Natural killer cell (primary cell): ENCODE measurements at regions not wholly inside any gene's neighbourhood (a gene's known extent, or its start where the extent isn't known, plus 50 kb on each side); places are given as distances from the start of the nearest gene placed in this dataset.

ENCODE experiments used
- ATAC-seq, 3 donors: fragments of 150-1000 bp in 2 of 3; fragments of 200-7000 bp in 1 of 3; cut with Tn5 transposase; 1 replicate in 1 of 3; 2 replicates in 2 of 3; pipeline ENCODE4 v1.10.0; 2021; ENCODE audit warnings: mild to moderate bottlenecking in 2 of 3, moderate library complexity in 2 of 3
- DNase-seq, 2 donors: peaks; one replicate each; pipeline versions ENCODE4 v3.0.0 to v3.0.0-alpha.2; 2013 to 2021; ENCODE audit warnings: mixed read lengths in 1 of 2
- H3K27ac ChIP-seq: one replicate; pipeline ENCODE4 v1.5.1; 2013; ENCODE audit warnings: mild to moderate bottlenecking, low read length
- H3K27me3 ChIP-seq: one replicate; pipeline ENCODE4 v1.6.1; 2013; ENCODE audit warnings: low read length; ENCODE audit not compliant: control insufficient read depth, insufficient read depth
- H3K36me3 ChIP-seq: one replicate; pipeline ENCODE4 v1.6.1; 2013; ENCODE audit warnings: low read length; ENCODE audit not compliant: control insufficient read depth, insufficient read depth
- H3K4me1 ChIP-seq: one replicate; pipeline ENCODE4 v1.6.1; 2013; ENCODE audit warnings: low read length; ENCODE audit not compliant: control insufficient read depth, insufficient read depth
- H3K4me3 ChIP-seq: one replicate; pipeline ENCODE4 v1.5.1; 2013; ENCODE audit warnings: low read length
- H3K9me3 ChIP-seq: one replicate; pipeline ENCODE4 v1.6.1; 2013; ENCODE audit warnings: low read length; ENCODE audit not compliant: control insufficient read depth, insufficient read depth
- H3K27ac Mint-ChIP-seq, 2 donors: one replicate each; pipeline ENCODE4 v1.8.0; 2022; ENCODE audit warnings: mild to moderate bottlenecking in 2 of 2, mixed read lengths in 2 of 2, moderate library complexity in 1 of 2
- H3K27me3 Mint-ChIP-seq, 2 donors: one replicate each; pipeline ENCODE4 v1.8.0; 2022; ENCODE audit warnings: low read depth in 2 of 2, mixed read lengths in 2 of 2
- H3K36me3 Mint-ChIP-seq: one replicate; pipeline ENCODE4 v1.8.0; 2022; ENCODE audit warnings: mixed read lengths
- H3K4me1 Mint-ChIP-seq, 2 donors: one replicate each; pipeline ENCODE4 v1.8.0; 2022; ENCODE audit warnings: mixed read lengths in 2 of 2
- H3K4me3 Mint-ChIP-seq: one replicate; pipeline ENCODE4 v1.8.0; 2022; ENCODE audit warnings: mild to moderate bottlenecking, moderate library complexity, mixed read lengths
- H3K9me3 Mint-ChIP-seq, 2 donors: one replicate each; pipeline ENCODE4 v1.8.0; 2022; ENCODE audit warnings: mixed read lengths in 2 of 2
- CTCF ChIP-seq: fragments of 200-600 bp; IDR thresholded peaks from one replicate; pipeline ENCODE4 v1.8.0; 2022; ENCODE audit warnings: antibody characterized with exemption
- WGBS: methylation state at CpG from one replicate; pipeline ENCODE4 v1.1.7; 2013; ENCODE audit warnings: missing lambda C conversion rate; ENCODE audit not compliant: insufficient coverage; 5-methylcytosine and 5-hydroxymethylcytosine counted together
- intact Hi-C: fragments of 100-400 bp; cut with micrococcal nuclease; formaldehyde crosslinking; loops from one replicate; pipeline ENCODE4 v1.14.2; 2022

GRCh38 chr3:147816752-147817151 is 407.6 kb downstream of the ZIC1 start:
- 83% methylated on average over 5 of the region's 6 CpGs for WGBS
- no peaks in the 10 kb centered on the region for H3K27me3 ChIP-seq
- Mint-ChIP-seq H3K9me3 (peaks cover 2 to 8% of the 10 kb centered on the region in 2 donors), H3K27ac (no peak overlapping the region), H3K4me3 (no peak overlapping the region), H3K27me3 (no peaks in the 10 kb centered on the region), H3K4me1 (no peaks in the 10 kb centered on the region), H3K36me3 (no peaks in the 10 kb centered on the region)
- no peak for DNase-seq
- no peak overlapping the region for H3K27ac ChIP-seq
- peaks cover 2% of the 10 kb centered on the region for H3K9me3 ChIP-seq
- no peaks in the 10 kb centered on the region for H3K4me1 ChIP-seq
- ATAC-seq, result no peak
- H3K4me3 ChIP-seq, result no peak overlapping the region
- intact Hi-C loops, result no loop called here
- no peak for TF ChIP-seq CTCF
- H3K36me3 ChIP-seq, result no peaks in the 10 kb centered on the region

- H3K27ac Mint-ChIP-seq, result no peak overlapping the region
- H3K27me3 Mint-ChIP-seq, result no peaks in the 10 kb centered on the region
- H3K27me3 ChIP-seq, result no peaks in the 10 kb centered on the region
- TF ChIP-seq CTCF, result no peak
- peaks cover 10% of the 10 kb centered on the region for H3K9me3 ChIP-seq
- peaks cover 8 to 9% of the 10 kb centered on the region in 2 donors for H3K9me3 Mint-ChIP-seq
- H3K36me3 Mint-ChIP-seq, result no peaks in the 10 kb centered on the region
- no peak for DNase-seq
- intact Hi-C loops, result no loop called here
- no peak overlapping the region for H3K4me3 Mint-ChIP-seq
- H3K4me1 ChIP-seq, result no peaks in the 10 kb centered on the region
- H3K27ac ChIP-seq, result no peak overlapping the region
- H3K36me3 ChIP-seq, result no peaks in the 10 kb centered on the region
- H3K4me3 ChIP-seq, result no peak overlapping the region
- no peaks in the 10 kb centered on the region for H3K4me1 Mint-ChIP-seq
- no peak for ATAC-seq
These were observed 423.4 kb downstream of the ZIC1 start for GRCh38 chr3:147832611-147833010.

GRCh38 chr3:147836330-147836729 is 427.2 kb downstream of the ZIC1 start:
- Mint-ChIP-seq H3K4me3 (no peak overlapping the region), H3K4me1 (no peaks in the 10 kb centered on the region), H3K27ac (no peak overlapping the region), H3K9me3 (peaks cover 4 to 9% of the 10 kb centered on the region in 2 donors), H3K36me3 (no peaks in the 10 kb centered on the region), H3K27me3 (no peaks in the 10 kb centered on the region)
- Histone ChIP-seq H3K36me3 (no peaks in the 10 kb centered on the region), H3K9me3 (peaks cover 8% of the 10 kb centered on the region), H3K4me1 (no peaks in the 10 kb centered on the region), H3K4me3 (no peak overlapping the region), H3K27me3 (no peaks in the 10 kb centered on the region), H3K27ac (no peak overlapping the region)
- TF ChIP-seq CTCF, result no peak
- DNase-seq, result no peak
- intact Hi-C loops, result no loop called here
- ATAC-seq, result no peak

- Histone ChIP-seq H3K9me3 (peaks cover 8% of the 10 kb centered on the region), H3K36me3 (no peaks in the 10 kb centered on the region), H3K4me3 (no peak overlapping the region), H3K27me3 (no peaks in the 10 kb centered on the region), H3K4me1 (no peaks in the 10 kb centered on the region), H3K27ac (no peak overlapping the region)
- H3K27me3 Mint-ChIP-seq, result no peaks in the 10 kb centered on the region
- no peak overlapping the region for H3K4me3 Mint-ChIP-seq
- no peak for TF ChIP-seq CTCF
- no peak overlapping the region for H3K27ac Mint-ChIP-seq
- intact Hi-C loops, result no loop called here
- H3K9me3 Mint-ChIP-seq, result peaks cover 4 to 11% of the 10 kb centered on the region in 2 donors
- ATAC-seq (no peak), DNase-seq (no peak)
- no peaks in the 10 kb centered on the region for H3K36me3 Mint-ChIP-seq
- WGBS, result 60% methylated on average over 1 of the region's 2 CpGs
- H3K4me1 Mint-ChIP-seq, result no peaks in the 10 kb centered on the region
These were observed 429.5 kb downstream of the ZIC1 start for GRCh38 chr3:147838652-147839051.
